ENCODE measurements at regions not wholly inside any gene's neighbourhood (a gene's known extent, or its start where the extent isn't known, plus 50 kb on each side); places are given as distances from the start of the nearest gene placed in this dataset.

- no peaks in the 10 kb centered on the region for H3K27me3 ChIP-seq (ENCODE audit: control insufficient read depth, insufficient read depth, low read length)
- H3K4me3 ChIP-seq (ENCODE audit: insufficient read depth, low read depth, low read length): no peak overlapping the region
- in situ Hi-C loops (cut with MboI; ENCODE audit: low sequenced_read_pairs) (no loop called here), dilution Hi-C loops (cut with HindIII; ENCODE audit: low sequenced_read_pairs, unreplicated experiment) (no loop called here), intact Hi-C loops (cut with micrococcal nuclease) (no loop called here)
- DNase-seq (no peak), ATAC-seq (ENCODE audit: low read depth) (no peak)
- no peak overlapping the region for H3K4me2 ChIP-seq (ENCODE audit: low read depth, low read length)
- no peak overlapping the region for H2AFZ ChIP-seq (replicated peaks; ENCODE audit: low read length, poor library complexity)
- H2AK5ac ChIP-seq (ENCODE audit: low read depth, low read length): no peak overlapping the region
- H4K20me1 ChIP-seq (ENCODE audit: insufficient read depth, low read length): no peaks in the 10 kb centered on the region
- no peak for TF ChIP-seq CTCF (conservative IDR thresholded peaks at IDR 0.05; ENCODE audit: low read depth, low read length)
- peaks cover 59% of the 10 kb centered on the region for H3K9me3 ChIP-seq (ENCODE audit: control insufficient read depth, insufficient read depth, low read length)
- no peak overlapping the region for H4K91ac ChIP-seq (ENCODE audit: insufficient read depth, low read depth, low read length)
- CTCF ChIA-PET: no interaction called here
- no peak overlapping the region for H2BK120ac ChIP-seq (ENCODE audit: low read depth, low read length)
- no peak overlapping the region for H4K8ac ChIP-seq (ENCODE audit: low read depth in 2 of 2, low read length in 2 of 2)
- H3K9me1 ChIP-seq (ENCODE audit: insufficient read depth, low read length): no peaks in the 10 kb centered on the region
- H3K79me1 ChIP-seq (ENCODE audit: low read depth in 1 of 2, low read length in 2 of 2): no peaks in the 10 kb centered on the region
- no peak overlapping the region for H3K23ac ChIP-seq (ENCODE audit: low read depth, low read length)
- 30% methylated on average over 7 of the region's 8 CpGs; no CpG with 5 or more reads in 1 of the 2 experiments for WGBS, 2 experiments (ENCODE audit: extremely low coverage in 2 of 2, insufficient read length in 1 of 2)
- H4K5ac ChIP-seq (ENCODE audit: low read depth, low read length): no peak overlapping the region
- H2BK15ac ChIP-seq (ENCODE audit: low read depth, low read length): no peak overlapping the region
- no peak overlapping the region for H2BK20ac ChIP-seq (ENCODE audit: low read depth, low read length)
- H3K36me3 ChIP-seq (ENCODE audit: control insufficient read depth, insufficient read depth, low read length): no peaks in the 10 kb centered on the region
- H3K27ac ChIP-seq (ENCODE audit: insufficient read depth, low read length): no peak overlapping the region
- H3K4ac ChIP-seq (ENCODE audit: low read depth, low read length): no peak overlapping the region
- H3K56ac ChIP-seq (ENCODE audit: extremely low read depth, insufficient read depth, low read length): no peak overlapping the region
- POLR2A ChIA-PET (ENCODE audit: unreplicated experiment): no interaction called here
- H3K9ac ChIP-seq (ENCODE audit: low read depth, low read length): no peak overlapping the region
- H3K4me1 ChIP-seq (ENCODE audit: control insufficient read depth, insufficient read depth, low read length): no peaks in the 10 kb centered on the region
- H3K18ac ChIP-seq (ENCODE audit: low read depth, low read length): no peak overlapping the region
- H2BK5ac ChIP-seq (ENCODE audit: low read depth, low read length, poor library complexity, severe bottlenecking): no peak overlapping the region
- H3K14ac ChIP-seq (replicated peaks; ENCODE audit: low read depth, low read length): no peak overlapping the region
- no TSS peak for BruUV-seq (replicated peaks)
- H2AK9ac ChIP-seq (replicated peaks; ENCODE audit: low read depth, low read length, poor library complexity): no peak overlapping the region
Measured at GRCh38 chr22:48849219-48849912, 978.3 kb downstream of the BRD1 start.

Data from IMR-90 (cell line).